ENCODE measurements at regions not wholly inside any gene's neighbourhood (a gene's known extent, or its start where the extent isn't known, plus 50 kb on each side); places are given as distances from the start of the nearest gene placed in this dataset.

DNA sequence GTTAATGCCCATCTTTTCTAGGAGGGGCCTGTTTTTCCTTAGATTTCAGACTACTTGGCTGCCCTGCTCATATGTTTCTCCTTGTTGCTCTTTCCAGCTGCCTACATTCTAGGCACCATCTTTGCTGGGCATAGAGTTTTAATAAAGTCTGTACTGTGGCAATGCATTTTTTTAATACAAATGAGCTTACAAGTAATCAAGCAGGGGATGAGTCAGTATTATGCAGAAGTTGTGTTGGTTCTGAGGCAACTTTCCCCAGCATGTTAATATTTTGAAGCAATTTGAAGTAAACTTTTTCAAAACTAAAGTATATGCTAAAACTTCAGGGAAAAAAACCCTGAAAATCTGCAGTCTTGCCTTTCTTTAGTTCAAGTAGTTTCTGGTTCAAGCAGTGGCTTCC is 372.0 kb upstream of the GATB start:
- TF ChIP-seq POLR2A (IDR thresholded peaks at IDR 0.05; ENCODE audit: extremely low read depth, insufficient read length) (no peak), MAX (IDR thresholded peaks at IDR 0.05; ENCODE audit: low read depth, low read length) (no peak), MYC (IDR thresholded peaks at IDR 0.05; ENCODE audit: low read depth, low read length) (no peak)
- TF ChIP-seq, protein P1, sequence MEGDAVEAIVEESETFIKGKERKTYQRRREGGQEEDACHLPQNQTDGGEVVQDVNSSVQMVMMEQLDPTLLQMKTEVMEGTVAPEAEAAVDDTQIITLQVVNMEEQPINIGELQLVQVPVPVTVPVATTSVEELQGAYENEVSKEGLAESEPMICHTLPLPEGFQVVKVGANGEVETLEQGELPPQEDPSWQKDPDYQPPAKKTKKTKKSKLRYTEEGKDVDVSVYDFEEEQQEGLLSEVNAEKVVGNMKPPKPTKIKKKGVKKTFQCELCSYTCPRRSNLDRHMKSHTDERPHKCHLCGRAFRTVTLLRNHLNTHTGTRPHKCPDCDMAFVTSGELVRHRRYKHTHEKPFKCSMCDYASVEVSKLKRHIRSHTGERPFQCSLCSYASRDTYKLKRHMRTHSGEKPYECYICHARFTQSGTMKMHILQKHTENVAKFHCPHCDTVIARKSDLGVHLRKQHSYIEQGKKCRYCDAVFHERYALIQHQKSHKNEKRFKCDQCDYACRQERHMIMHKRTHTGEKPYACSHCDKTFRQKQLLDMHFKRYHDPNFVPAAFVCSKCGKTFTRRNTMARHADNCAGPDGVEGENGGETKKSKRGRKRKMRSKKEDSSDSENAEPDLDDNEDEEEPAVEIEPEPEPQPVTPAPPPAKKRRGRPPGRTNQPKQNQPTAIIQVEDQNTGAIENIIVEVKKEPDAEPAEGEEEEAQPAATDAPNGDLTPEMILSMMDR (IDR thresholded peaks at IDR 0.05; ENCODE audit: low read depth, low read length): no peak
- no peak for DNase-seq (ENCODE audit: low read depth)
- H3K4me3 ChIP-seq (ENCODE audit: low read depth, low read length): no peak overlapping the region

DNA sequence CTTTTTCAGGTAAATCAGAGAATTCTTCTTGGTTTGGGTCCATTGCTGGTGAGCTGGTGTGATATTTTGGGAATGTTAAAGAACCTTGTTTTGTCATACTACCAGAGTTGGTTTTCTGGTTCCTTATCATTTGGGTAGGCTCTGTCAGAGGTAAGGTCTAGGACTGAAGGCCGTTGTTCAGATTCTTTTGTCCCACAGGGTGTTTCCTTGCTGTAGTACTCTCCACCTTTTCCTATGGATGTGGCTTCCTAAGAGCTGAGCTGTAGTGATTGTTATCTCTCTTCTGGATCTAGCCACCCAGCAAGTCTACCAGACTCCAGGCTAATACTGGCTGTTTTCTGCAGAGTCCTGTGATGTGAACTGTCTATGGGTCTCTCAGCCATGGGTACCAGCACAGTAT is 367.5 kb upstream of the GATB start:
- TF ChIP-seq MAX (IDR thresholded peaks at IDR 0.05; ENCODE audit: low read depth, low read length) (no peak), POLR2A (IDR thresholded peaks at IDR 0.05; ENCODE audit: extremely low read depth, insufficient read length) (no peak), MYC (IDR thresholded peaks at IDR 0.05; ENCODE audit: low read depth, low read length) (no peak)
- TF ChIP-seq, protein P1 (IDR thresholded peaks at IDR 0.05; ENCODE audit: low read depth, low read length): no peak
- H3K4me3 ChIP-seq (ENCODE audit: low read depth, low read length): no peak overlapping the region
- no peak for DNase-seq (ENCODE audit: low read depth)

DNA sequence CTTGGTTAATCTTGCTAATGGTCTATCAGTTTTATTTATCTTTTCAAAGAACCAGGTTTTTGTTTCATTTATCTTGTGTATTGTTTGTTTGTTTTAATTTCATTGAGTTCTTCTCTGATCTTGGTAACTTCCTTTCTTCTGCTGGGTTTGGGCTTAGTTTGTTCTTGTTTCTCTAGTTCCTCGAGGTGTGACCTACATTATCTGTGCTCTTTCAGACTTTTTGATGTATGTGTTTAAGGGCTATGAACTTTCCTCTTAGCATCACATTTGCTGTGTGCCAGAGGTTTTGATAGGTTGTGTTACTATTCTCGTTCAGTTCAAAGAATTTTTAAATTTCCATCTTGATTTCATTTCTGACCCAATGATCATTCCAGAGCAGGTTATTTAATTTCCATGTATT is 365.4 kb upstream of the GATB start:
- no peak for DNase-seq (ENCODE audit: low read depth)
- no peak overlapping the region for H3K4me3 ChIP-seq (ENCODE audit: low read depth, low read length)
- TF ChIP-seq POLR2A (IDR thresholded peaks at IDR 0.05; ENCODE audit: extremely low read depth, insufficient read length): no peak

- no peak for DNase-seq (ENCODE audit: low read depth)
- no peak for TF ChIP-seq MYC (IDR thresholded peaks at IDR 0.05; ENCODE audit: low read depth, low read length)
- TF ChIP-seq, protein P1 (IDR thresholded peaks at IDR 0.05; ENCODE audit: low read depth, low read length): no peak
- no peak for TF ChIP-seq MAX (IDR thresholded peaks at IDR 0.05; ENCODE audit: low read depth, low read length)
- no peak overlapping the region for H3K4me3 ChIP-seq (ENCODE audit: low read depth, low read length)
Measured at GRCh38 chr4:152118819-152119553, 358.2 kb upstream of the GATB start.

DNA sequence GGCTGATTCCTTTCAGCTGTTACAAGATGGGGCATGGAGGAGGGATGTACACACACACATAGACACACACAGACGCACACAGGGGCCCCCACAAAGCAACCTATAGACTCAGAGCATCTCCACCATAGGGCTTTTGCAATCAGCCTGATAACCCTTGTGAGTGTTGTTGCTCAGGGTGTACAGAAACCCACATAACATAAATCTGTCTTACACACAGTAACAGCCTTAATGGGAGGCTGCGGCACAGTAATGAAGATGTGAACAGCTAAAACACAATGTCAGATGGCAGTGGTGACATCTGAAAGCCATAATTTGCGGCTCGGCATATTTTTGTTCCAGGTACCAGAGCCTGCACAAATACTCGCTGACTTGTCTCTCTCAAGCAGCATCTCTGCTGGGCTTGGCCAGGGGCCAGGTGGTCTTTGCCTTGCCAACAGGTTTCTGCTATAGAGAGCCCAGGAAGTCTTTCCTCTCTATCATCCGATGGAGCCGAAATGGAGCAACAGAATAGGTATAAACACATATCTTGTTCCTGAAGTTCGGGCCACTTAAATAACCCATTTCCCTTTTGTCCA is 357.2 kb upstream of the GATB start:
- no peak for DNase-seq (ENCODE audit: low read depth)
- H3K4me3 ChIP-seq (ENCODE audit: low read depth, low read length): no peak overlapping the region
- TF ChIP-seq MYC (IDR thresholded peaks at IDR 0.05; ENCODE audit: low read depth, low read length) (no peak), MAX (IDR thresholded peaks at IDR 0.05; ENCODE audit: low read depth, low read length) (no peak)
- TF ChIP-seq, protein P1 (IDR thresholded peaks at IDR 0.05; ENCODE audit: low read depth, low read length): no peak

GRCh38 chr4:152117520-152117919 is 356.7 kb upstream of the GATB start:
- no peak overlapping the region for H3K4me3 ChIP-seq (ENCODE audit: low read depth, low read length)
- no peak for DNase-seq (ENCODE audit: low read depth)
- TF ChIP-seq MAX (IDR thresholded peaks at IDR 0.05; ENCODE audit: low read depth, low read length): no peak
- TF ChIP-seq MYC (IDR thresholded peaks at IDR 0.05; ENCODE audit: low read depth, low read length): no peak
- TF ChIP-seq, protein P1 (IDR thresholded peaks at IDR 0.05; ENCODE audit: low read depth, low read length): no peak
- no peak for TF ChIP-seq POLR2A (IDR thresholded peaks at IDR 0.05; ENCODE audit: extremely low read depth, insufficient read length)

Measured in NB4 (cell line).